ENCODE measurements at regions not wholly inside any gene's neighbourhood (a gene's known extent, or its start where the extent isn't known, plus 50 kb on each side); places are given as distances from the start of the nearest gene placed in this dataset.

DNA sequence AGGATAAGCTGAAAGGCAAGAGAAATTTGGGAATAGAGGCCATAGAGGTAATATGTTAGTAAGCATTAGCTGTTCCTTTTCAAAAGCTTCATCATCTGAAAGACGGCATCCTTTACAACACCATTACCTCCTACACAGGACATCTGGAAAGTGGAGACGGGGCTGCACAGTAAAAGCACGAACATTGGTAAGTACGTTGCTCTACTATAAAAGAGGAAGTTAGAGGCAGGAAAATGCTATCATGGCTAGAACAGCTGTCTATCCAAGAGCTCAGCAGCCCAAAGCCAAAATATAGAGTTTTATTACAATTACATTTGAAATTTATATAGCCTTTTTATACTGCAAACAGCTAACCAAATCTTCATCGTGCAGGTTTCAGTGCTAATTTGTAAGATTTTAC is 172.3 kb upstream of the GRIP1 start:
- intact Hi-C loops (cut with DNase I; ENCODE audit: low total_unique reads), result no loop called here
- DNase-seq, result no peak
- Histone ChIP-seq H3K4me3 (no peak overlapping the region), H3K36me3 (no peaks in the 10 kb centered on the region), H3K27ac (no peak overlapping the region), H3K9me3 (no peaks in the 10 kb centered on the region), H3K4me1 (no peaks in the 10 kb centered on the region), H3K27me3 (no peaks in the 10 kb centered on the region)
- TF ChIP-seq EP300 (IDR thresholded peaks at IDR 0.05) (no peak), POLR2AphosphoS5 (IDR thresholded peaks at IDR 0.05) (no peak), POLR2A (IDR thresholded peaks at IDR 0.05) (no peak)
- 60 to 78% (median 73%) methylated on average over 5 of the region's 5 CpGs for WGBS, 5 donors

DNA sequence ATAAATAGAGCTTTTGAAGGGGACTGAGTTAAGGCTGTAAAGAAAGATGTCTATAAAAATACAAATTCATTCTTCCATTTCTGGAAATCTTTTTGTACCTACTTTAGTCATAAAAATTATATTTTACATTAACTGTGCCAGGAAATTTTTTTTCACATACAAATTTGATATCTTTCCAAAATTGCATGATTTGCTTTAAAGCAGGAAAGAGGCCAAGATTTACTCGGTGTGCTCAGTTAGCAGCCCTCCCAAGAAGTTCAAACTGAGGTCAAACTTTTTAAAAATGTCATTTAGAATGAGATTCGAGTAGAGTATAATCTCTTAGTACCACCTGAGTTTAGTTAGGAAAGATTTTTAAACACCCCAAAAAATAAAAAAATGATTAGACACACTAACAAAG is 173.2 kb upstream of the GRIP1 start:
- Histone ChIP-seq H3K4me1 (no peaks in the 10 kb centered on the region), H3K27me3 (no peaks in the 10 kb centered on the region), H3K27ac (no peak overlapping the region), H3K4me3 (no peak overlapping the region), H3K9me3 (no peaks in the 10 kb centered on the region), H3K36me3 (no peaks in the 10 kb centered on the region)
- intact Hi-C loops (cut with DNase I; ENCODE audit: low total_unique reads), result no loop called here
- peak in 1 of 2 donors; percentile 32 for DNase-seq
- WGBS, 5 donors, result 8 to 20% (median 10%) methylated on average over 2 of the region's 2 CpGs
- TF ChIP-seq POLR2A (IDR thresholded peaks at IDR 0.05) (no peak), EP300 (IDR thresholded peaks at IDR 0.05) (no peak), POLR2AphosphoS5 (IDR thresholded peaks at IDR 0.05) (no peak)
- TF ChIP-seq, protein P1, sequence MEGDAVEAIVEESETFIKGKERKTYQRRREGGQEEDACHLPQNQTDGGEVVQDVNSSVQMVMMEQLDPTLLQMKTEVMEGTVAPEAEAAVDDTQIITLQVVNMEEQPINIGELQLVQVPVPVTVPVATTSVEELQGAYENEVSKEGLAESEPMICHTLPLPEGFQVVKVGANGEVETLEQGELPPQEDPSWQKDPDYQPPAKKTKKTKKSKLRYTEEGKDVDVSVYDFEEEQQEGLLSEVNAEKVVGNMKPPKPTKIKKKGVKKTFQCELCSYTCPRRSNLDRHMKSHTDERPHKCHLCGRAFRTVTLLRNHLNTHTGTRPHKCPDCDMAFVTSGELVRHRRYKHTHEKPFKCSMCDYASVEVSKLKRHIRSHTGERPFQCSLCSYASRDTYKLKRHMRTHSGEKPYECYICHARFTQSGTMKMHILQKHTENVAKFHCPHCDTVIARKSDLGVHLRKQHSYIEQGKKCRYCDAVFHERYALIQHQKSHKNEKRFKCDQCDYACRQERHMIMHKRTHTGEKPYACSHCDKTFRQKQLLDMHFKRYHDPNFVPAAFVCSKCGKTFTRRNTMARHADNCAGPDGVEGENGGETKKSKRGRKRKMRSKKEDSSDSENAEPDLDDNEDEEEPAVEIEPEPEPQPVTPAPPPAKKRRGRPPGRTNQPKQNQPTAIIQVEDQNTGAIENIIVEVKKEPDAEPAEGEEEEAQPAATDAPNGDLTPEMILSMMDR (IDR thresholded peaks at IDR 0.05), result no peak

DNA sequence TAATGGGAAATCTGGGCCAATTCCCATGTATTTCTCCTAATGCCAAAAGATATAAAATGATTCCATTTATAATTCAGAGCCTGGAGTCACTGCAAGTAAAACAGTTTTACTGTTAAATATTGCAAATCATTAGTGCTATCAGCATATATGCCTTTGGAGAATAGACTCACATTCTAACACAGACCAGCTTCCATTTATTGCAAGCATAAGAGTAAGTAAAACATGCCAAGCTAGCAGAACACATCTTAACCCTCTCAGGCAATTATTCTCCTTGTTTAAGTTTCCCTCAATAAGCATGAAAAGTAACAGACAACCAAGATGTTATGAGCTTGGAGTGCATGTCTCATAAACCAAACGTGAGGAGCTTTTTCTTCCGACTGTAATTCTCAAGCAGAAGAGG is 173.9 kb upstream of the GRIP1 start:
- no peak for DNase-seq
- WGBS, 5 donors, result 61 to 79% (median 71%) methylated on average over 2 of the region's 2 CpGs
- Histone ChIP-seq H3K36me3 (no peaks in the 10 kb centered on the region), H3K4me1 (no peaks in the 10 kb centered on the region), H3K9me3 (no peaks in the 10 kb centered on the region), H3K27ac (no peak overlapping the region), H3K27me3 (no peaks in the 10 kb centered on the region), H3K4me3 (no peak overlapping the region)
- intact Hi-C loops (cut with DNase I; ENCODE audit: low total_unique reads), result no loop called here
- TF ChIP-seq EP300 (IDR thresholded peaks at IDR 0.05), result no peak
- no peak for TF ChIP-seq POLR2AphosphoS5 (IDR thresholded peaks at IDR 0.05)
- TF ChIP-seq, protein P1 (IDR thresholded peaks at IDR 0.05), result no peak
- TF ChIP-seq POLR2A (IDR thresholded peaks at IDR 0.05), result no peak

DNA sequence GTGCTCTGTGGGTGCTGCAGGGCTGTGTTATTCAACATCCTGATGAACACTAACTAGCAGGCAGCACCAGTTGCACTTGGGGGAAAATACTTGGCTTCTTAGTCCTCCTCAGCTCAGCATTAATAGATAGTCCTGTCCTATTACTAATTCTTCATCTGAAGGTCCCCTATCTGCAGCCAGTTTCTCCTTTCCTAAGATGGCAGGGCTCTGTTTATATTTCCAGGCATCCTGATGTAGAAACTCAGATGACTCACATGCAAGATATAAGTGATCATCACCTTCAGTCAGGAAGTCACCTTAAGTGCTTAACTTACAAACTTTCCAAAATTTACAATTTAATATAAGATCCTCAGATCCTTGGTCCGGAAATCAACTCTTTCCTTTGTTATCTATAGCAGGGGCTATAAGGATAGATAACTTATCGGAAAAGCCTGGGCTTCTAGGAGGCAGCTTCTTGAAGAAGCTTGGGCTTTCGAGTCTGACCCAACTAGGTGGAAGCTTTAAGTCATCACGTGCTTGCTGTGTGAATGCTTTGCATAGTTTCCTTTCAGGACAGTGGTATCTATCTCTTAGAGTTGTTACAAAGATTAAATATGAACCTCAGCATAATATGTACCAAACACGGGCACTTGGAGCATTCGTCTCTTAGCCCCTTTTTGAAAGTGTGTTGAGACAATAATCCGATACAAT is 181.0 kb upstream of the GRIP1 start:
- H3K9me3 ChIP-seq, result no peaks in the 10 kb centered on the region
- no peak for DNase-seq
- no peak overlapping the region for H3K4me3 ChIP-seq
- H3K27me3 ChIP-seq, result no peaks in the 10 kb centered on the region
- WGBS, 5 donors, result 69 to 75% (median 71%) methylated on average over 7 of the region's 7 CpGs
- no peaks in the 10 kb centered on the region for H3K36me3 ChIP-seq
- H3K4me1 ChIP-seq, result peaks cover 0 to 6% (median 0%) of the 10 kb centered on the region in 4 donors
- intact Hi-C loops (cut with DNase I; ENCODE audit: low total_unique reads), result loop anchor here (10.0 kb wide), 1 partner anchor 175 kb away; no protein-coding TSS in a partner anchor
- TF ChIP-seq, protein P1 (IDR thresholded peaks at IDR 0.05), result no peak
- TF ChIP-seq POLR2A (IDR thresholded peaks at IDR 0.05) (no peak), EP300 (IDR thresholded peaks at IDR 0.05) (no peak), POLR2AphosphoS5 (IDR thresholded peaks at IDR 0.05) (no peak)
- H3K27ac ChIP-seq, result no peak overlapping the region

All from stomach (tissue), 8 donors.